ENCODE measurements at regions not wholly inside any gene's neighbourhood (a gene's known extent, or its start where the extent isn't known, plus 50 kb on each side); places are given as distances from the start of the nearest gene placed in this dataset.
A peak's percentile ranks its signal among the peaks of the same experiment; 100 is the strongest.
"Not testable (repeated sequence)": the region's sequence is repeated elsewhere in the genome, so short reads cannot be mapped to it uniquely, and the experiment has no call there.

GRCh38 chr12:67082221-67082620 is 186.9 kb upstream of the CAND1 start:
- Mint-ChIP-seq H3K9me3 (no peaks in the 10 kb centered on the region), H3K4me1 (ENCODE audit: low read depth) (peaks cover 22% of the 10 kb centered on the region), H3K27ac (no peak overlapping the region), H3K27me3 (ENCODE audit: low read depth) (peaks cover 9% of the 10 kb centered on the region), H3K36me3 (ENCODE audit: low read depth) (no peaks in the 10 kb centered on the region), H3K4me3 (no peak overlapping the region)
- CTCF ChIA-PET, result no interaction called here
- intact Hi-C loops (cut with micrococcal nuclease), result no loop called here
- DNase-seq, result peak; percentile 7

DNA sequence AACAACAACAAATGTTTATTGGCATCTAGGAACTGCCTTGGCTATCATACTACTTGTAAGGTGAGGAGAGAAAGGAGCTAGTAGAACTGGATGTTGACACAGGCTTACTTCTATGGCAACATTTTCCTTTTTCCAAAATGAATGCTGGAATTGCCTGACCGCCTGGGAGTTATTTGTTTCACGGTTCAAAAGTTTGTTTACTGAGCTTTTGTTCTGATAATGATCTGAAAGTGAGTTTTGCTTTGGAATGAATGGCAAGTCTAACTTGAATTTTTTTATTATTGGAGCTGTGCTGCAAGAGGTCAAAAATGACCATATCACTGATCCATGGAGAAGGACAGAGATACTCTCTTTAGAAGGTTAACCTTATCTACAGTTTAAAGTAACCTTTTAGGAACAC is 183.5 kb upstream of the CAND1 start:
- Mint-ChIP-seq H3K27me3 (ENCODE audit: low read depth) (peaks cover 4% of the 10 kb centered on the region), H3K4me3 (no peak overlapping the region), H3K9me3 (no peaks in the 10 kb centered on the region), H3K4me1 (ENCODE audit: low read depth) (peaks cover 6% of the 10 kb centered on the region), H3K27ac (no peak overlapping the region), H3K36me3 (ENCODE audit: low read depth) (no peaks in the 10 kb centered on the region)
- DNase-seq, result no peak
- CTCF ChIA-PET, result no interaction called here
- intact Hi-C loops (cut with micrococcal nuclease), result no loop called here

GRCh38 chr12:67086116-67086515 is 183.0 kb upstream of the CAND1 start:
- CTCF ChIA-PET, result no interaction called here
- H3K4me3 Mint-ChIP-seq, result no peak overlapping the region
- H3K27ac Mint-ChIP-seq, result no peak overlapping the region
- intact Hi-C loops (cut with micrococcal nuclease), result no loop called here
- H3K27me3 Mint-ChIP-seq (ENCODE audit: low read depth), result peaks cover 6% of the 10 kb centered on the region
- peaks cover 6% of the 10 kb centered on the region for H3K4me1 Mint-ChIP-seq (ENCODE audit: low read depth)
- H3K36me3 Mint-ChIP-seq (ENCODE audit: low read depth), result no peaks in the 10 kb centered on the region
- DNase-seq, result no peak
- H3K9me3 Mint-ChIP-seq, result no peaks in the 10 kb centered on the region

GRCh38 chr12:67088401-67089118 is 180.6 kb upstream of the CAND1 start:
- Mint-ChIP-seq H3K27me3 (ENCODE audit: low read depth) (peaks cover 8% of the 10 kb centered on the region), H3K27ac (no peak overlapping the region)
- CTCF ChIA-PET, result interaction anchor here (0.7 kb wide), 1 partner anchor 13 kb away, joined by 3 read pairs; no protein-coding TSS in a partner anchor

GRCh38 chr12:67091204-67091603 is 178.0 kb upstream of the CAND1 start:
- intact Hi-C loops (cut with micrococcal nuclease), result no loop called here
- Mint-ChIP-seq H3K27me3 (ENCODE audit: low read depth) (peaks cover 4% of the 10 kb centered on the region), H3K4me3 (no peak overlapping the region), H3K9me3 (peaks cover 2% of the 10 kb centered on the region), H3K4me1 (ENCODE audit: low read depth) (no peaks in the 10 kb centered on the region), H3K36me3 (ENCODE audit: low read depth) (no peaks in the 10 kb centered on the region), H3K27ac (no peak overlapping the region)
- no peak for DNase-seq
- CTCF ChIA-PET, result no interaction called here

More at GRCh38 chr12:67088401-67089118, 180.6 kb upstream of the CAND1 start:
- intact Hi-C loops (cut with micrococcal nuclease), result no loop called here
- no peak overlapping the region for H3K4me3 Mint-ChIP-seq
- H3K36me3 Mint-ChIP-seq (ENCODE audit: low read depth), result no peaks in the 10 kb centered on the region
- DNase-seq, result no peak
- H3K9me3 Mint-ChIP-seq, result peaks cover 2% of the 10 kb centered on the region
- no peaks in the 10 kb centered on the region for H3K4me1 Mint-ChIP-seq (ENCODE audit: low read depth)

DNA sequence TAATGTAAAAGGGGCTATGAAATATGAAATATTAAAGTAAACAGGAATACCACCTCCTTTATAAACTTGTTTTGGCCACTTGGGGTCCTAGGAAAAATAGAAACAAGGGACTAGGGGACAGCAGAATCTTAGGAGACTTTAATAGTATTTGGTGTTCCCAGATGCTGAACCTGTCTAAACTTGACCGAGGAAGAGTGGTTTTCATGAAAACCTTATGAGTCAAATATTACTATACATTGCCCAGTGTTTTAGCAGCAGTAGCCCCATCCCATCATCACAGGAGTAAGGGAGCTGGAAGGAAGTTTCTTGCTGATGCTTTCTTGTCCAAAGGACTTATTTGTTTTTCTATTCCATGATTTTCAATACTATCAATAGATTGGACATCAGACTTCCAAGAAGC is 177.5 kb upstream of the CAND1 start:
- Mint-ChIP-seq H3K4me1 (ENCODE audit: low read depth) (no peaks in the 10 kb centered on the region), H3K27ac (no peak overlapping the region), H3K4me3 (no peak overlapping the region), H3K36me3 (ENCODE audit: low read depth) (no peaks in the 10 kb centered on the region), H3K9me3 (peaks cover 2% of the 10 kb centered on the region), H3K27me3 (ENCODE audit: low read depth) (peaks cover 4% of the 10 kb centered on the region)
- DNase-seq, result no peak
- CTCF ChIA-PET, result interaction anchor here (1.0 kb wide), 1 partner anchor 16 kb away, joined by 3 read pairs; no protein-coding TSS in a partner anchor
- intact Hi-C loops (cut with micrococcal nuclease), result no loop called here

DNA sequence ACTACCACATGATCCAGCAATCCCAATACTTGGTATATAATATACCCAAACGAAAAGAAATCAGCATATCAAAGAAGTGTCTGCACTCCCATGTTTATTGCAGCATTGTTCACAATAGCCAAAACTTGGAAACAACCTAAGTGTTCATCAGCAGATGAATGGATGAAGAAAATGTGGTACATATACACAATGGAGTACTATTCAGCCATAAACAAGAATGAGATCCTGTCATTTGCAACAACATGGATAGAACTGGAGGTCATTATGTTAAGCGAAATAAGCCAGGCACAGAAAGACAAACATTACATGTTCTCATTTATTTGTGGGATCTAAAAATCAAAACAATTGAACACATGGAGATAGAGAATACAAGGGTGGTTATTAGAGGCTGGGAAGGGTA is 176.2 kb upstream of the CAND1 start:
- DNase-seq; H3K9me3 Mint-ChIP-seq; intact Hi-C loops (cut with micrococcal nuclease); H3K27me3 Mint-ChIP-seq (ENCODE audit: low read depth); H3K4me1 Mint-ChIP-seq (ENCODE audit: low read depth); H3K4me3 Mint-ChIP-seq; H3K36me3 Mint-ChIP-seq (ENCODE audit: low read depth); H3K27ac Mint-ChIP-seq: not testable (repeated sequence)
- CTCF ChIA-PET, result interaction anchor here (0.7 to 1.0 kb wide), 2 partner anchors 15 to 189 kb away, joined by 3 read pairs; no protein-coding TSS in a partner anchor

DNA sequence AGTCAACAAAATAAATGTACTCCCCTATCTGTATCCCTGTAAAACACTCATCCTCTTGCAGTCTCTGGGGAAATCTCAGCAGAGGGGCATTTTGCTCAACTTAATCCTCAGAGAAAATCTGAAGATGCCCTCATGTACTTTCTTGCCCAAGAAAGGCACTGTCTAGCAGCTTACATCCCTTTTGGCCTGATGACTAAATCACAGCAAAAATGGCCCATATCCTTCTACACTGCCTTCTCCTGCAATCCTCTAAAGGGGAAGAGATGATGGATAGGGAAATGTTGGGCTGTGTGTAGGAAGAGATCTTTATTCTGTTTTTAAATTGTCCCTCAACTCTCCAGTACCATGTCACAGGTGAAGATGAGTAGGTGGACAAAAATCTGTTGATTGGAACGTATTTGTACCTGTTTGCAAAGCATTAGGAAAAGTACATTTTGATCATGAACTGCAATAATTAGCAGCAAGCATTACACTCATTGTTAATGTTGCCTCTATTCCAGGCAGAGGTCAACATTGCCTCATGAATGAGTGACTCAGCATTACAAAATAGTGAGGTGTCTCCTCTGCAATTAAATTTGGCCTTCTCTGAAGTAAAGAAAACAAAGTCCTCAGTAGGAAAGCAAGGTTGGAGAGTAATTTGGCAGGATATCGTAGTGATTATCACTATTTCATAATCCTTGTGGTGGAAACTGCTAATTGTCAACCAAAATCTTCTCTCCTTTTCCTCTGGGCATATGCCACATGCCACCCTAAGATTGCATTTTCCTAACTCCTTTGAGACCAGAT is 172.4 kb upstream of the CAND1 start:
- intact Hi-C loops (cut with micrococcal nuclease), result no loop called here
- CTCF ChIA-PET, result no interaction called here
- no peaks in the 10 kb centered on the region for H3K36me3 Mint-ChIP-seq (ENCODE audit: low read depth)
- no peak for DNase-seq
- H3K27ac Mint-ChIP-seq, result no peak overlapping the region
- peaks cover 7% of the 10 kb centered on the region for H3K9me3 Mint-ChIP-seq
- no peak overlapping the region for H3K4me3 Mint-ChIP-seq
- no peaks in the 10 kb centered on the region for H3K4me1 Mint-ChIP-seq (ENCODE audit: low read depth)
- peaks cover 5% of the 10 kb centered on the region for H3K27me3 Mint-ChIP-seq (ENCODE audit: low read depth)

GRCh38 chr12:67099858-67100257 is 169.3 kb upstream of the CAND1 start:
- CTCF ChIA-PET, result interaction anchor here (0.6 kb wide), 1 partner anchor 13 kb away, joined by 3 read pairs; no protein-coding TSS in a partner anchor
- intact Hi-C loops (cut with micrococcal nuclease), result no loop called here
- H3K4me3 Mint-ChIP-seq, result no peak overlapping the region
- H3K4me1 Mint-ChIP-seq (ENCODE audit: low read depth), result no peaks in the 10 kb centered on the region
- no peaks in the 10 kb centered on the region for H3K36me3 Mint-ChIP-seq (ENCODE audit: low read depth)
- H3K9me3 Mint-ChIP-seq, result peaks cover 9% of the 10 kb centered on the region
- no peak overlapping the region for H3K27ac Mint-ChIP-seq
- peaks cover 3% of the 10 kb centered on the region for H3K27me3 Mint-ChIP-seq (ENCODE audit: low read depth)
- no peak for DNase-seq

DNA sequence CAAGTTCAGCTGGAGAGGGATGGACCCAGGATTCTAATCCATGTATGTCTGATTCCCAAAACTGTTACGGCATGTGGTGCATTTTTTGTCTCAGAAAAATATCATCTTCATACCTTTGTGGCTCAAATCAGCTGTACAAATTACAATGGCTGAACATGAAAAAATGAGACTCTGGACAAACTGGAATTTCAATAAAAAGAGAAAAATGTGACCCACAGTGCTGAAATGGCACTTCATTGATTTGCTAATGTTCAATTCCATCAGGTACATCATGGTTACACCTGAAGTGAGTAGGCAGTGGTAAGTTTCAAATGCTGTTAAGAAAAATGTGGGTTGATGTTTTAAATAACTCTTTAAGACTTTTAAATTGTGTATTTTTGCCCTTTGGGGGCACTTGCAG is 165.6 kb upstream of the CAND1 start:
- DNase-seq, result no peak
- no peaks in the 10 kb centered on the region for H3K4me1 Mint-ChIP-seq (ENCODE audit: low read depth)
- intact Hi-C loops (cut with micrococcal nuclease), result no loop called here
- CTCF ChIA-PET, result no interaction called here
- H3K9me3 Mint-ChIP-seq, result peaks cover 33% of the 10 kb centered on the region
- peaks cover 6% of the 10 kb centered on the region for H3K27me3 Mint-ChIP-seq (ENCODE audit: low read depth)
- no peak overlapping the region for H3K27ac Mint-ChIP-seq
- H3K36me3 Mint-ChIP-seq (ENCODE audit: low read depth), result peaks cover 8% of the 10 kb centered on the region
- no peak overlapping the region for H3K4me3 Mint-ChIP-seq

DNA sequence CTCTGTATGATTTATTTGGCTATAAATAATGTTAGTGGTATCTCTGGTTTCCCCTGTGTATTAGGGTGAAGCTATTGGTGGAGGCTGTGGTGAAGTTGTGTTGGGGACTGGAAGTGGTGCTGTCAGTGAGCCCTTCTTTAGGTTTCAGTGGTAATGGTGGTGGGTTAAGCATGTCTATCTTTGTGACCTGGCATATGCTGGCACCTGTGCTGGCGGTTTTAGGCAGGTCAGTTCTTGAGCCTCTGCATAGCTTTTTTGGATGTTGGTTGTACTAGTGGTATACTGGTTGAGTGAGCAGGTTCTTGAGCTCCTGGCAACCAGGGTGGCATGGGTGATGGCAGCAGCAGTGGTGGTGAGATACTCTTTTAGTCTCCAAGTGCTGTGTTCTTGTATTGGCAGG is 161.9 kb upstream of the CAND1 start:
- Mint-ChIP-seq H3K4me3 (no peak overlapping the region), H3K4me1 (ENCODE audit: low read depth) (no peaks in the 10 kb centered on the region), H3K9me3 (peaks cover 25% of the 10 kb centered on the region), H3K27me3 (ENCODE audit: low read depth) (peaks cover 3% of the 10 kb centered on the region), H3K27ac (no peak overlapping the region), H3K36me3 (ENCODE audit: low read depth) (peaks cover 8% of the 10 kb centered on the region)
- CTCF ChIA-PET, result interaction anchor here (0.6 kb wide), 1 partner anchor 160 kb away, joined by 3 read pairs; no protein-coding TSS in a partner anchor
- intact Hi-C loops (cut with micrococcal nuclease), result no loop called here
- no peak for DNase-seq

- H3K9me3 Mint-ChIP-seq, result peaks cover 25% of the 10 kb centered on the region
- peaks cover 8% of the 10 kb centered on the region for H3K36me3 Mint-ChIP-seq (ENCODE audit: low read depth)
- no peak overlapping the region for H3K27ac Mint-ChIP-seq
- intact Hi-C loops (cut with micrococcal nuclease), result no loop called here
- CTCF ChIA-PET, result interaction anchor here (1.0 kb wide), 1 partner anchor 15 kb away, joined by 3 read pairs; no protein-coding TSS in a partner anchor
- no peak overlapping the region for H3K4me3 Mint-ChIP-seq
- no peak for DNase-seq
- no peaks in the 10 kb centered on the region for H3K4me1 Mint-ChIP-seq (ENCODE audit: low read depth)
- H3K27me3 Mint-ChIP-seq (ENCODE audit: low read depth), result peaks cover 3% of the 10 kb centered on the region
Observed at GRCh38 chr12:67107751-67108269, 161.3 kb upstream of the CAND1 start.

All from activated naive CD4-positive, alpha-beta T cell treated with anti-CD3 and anti-CD28 coated beads for 36 hours (primary cell).